ENCODE measurements at regions not wholly inside any gene's neighbourhood (a gene's known extent, or its start where the extent isn't known, plus 50 kb on each side); places are given as distances from the start of the nearest gene placed in this dataset.

- WGBS = 56% methylated on average over 3 of the region's 3 CpGs
- ATAC-seq = no peak
- intact Hi-C loops (cut with DNase I) = no loop called here
- H3K27ac ChIP-seq (ENCODE audit: low read length) = no peak overlapping the region
- no peaks in the 10 kb centered on the region for H3K4me1 ChIP-seq (ENCODE audit: control insufficient read depth, insufficient read depth, low read length)
- H3K9me3 ChIP-seq (ENCODE audit: control insufficient read depth, low read length) = no peaks in the 10 kb centered on the region
- H3K27me3 ChIP-seq (ENCODE audit: control insufficient read depth, insufficient read depth) = no peaks in the 10 kb centered on the region
- no peak overlapping the region for H3K4me3 ChIP-seq (ENCODE audit: low read length)
- DNase-seq = no peak
These were observed 387.7 kb upstream of the TEX13C start for GRCh38 chrX:124931958-124932357.

DNA sequence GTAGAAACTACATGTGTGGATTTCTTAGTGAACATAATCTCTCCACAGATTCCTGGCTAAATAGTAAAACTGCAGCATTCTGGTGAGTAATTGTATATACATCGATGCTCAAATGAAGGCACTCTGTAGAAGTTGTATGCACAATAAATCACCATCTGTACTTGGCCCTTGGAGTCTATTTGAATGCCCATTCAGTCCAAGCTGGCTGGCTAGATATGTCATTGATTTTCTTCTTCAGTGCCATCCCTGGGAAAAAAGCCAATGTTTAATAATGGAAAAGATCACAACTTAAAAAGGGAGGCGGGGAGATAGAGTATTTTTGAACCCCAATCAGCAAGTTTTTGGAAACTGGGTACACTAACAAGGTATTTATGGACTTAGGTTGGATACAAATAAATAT lies 381.0 kb upstream of the TEX13C start:
- 76% methylated on average over 2 of the region's 2 CpGs for WGBS
- no peaks in the 10 kb centered on the region for H3K9me3 ChIP-seq (ENCODE audit: control insufficient read depth, low read length)
- no peaks in the 10 kb centered on the region for H3K4me1 ChIP-seq (ENCODE audit: control insufficient read depth, insufficient read depth, low read length)
- no peaks in the 10 kb centered on the region for H3K27me3 ChIP-seq (ENCODE audit: control insufficient read depth, insufficient read depth)
- H3K4me3 ChIP-seq (ENCODE audit: low read length) = no peak overlapping the region
- H3K27ac ChIP-seq (ENCODE audit: low read length) = no peak overlapping the region
- DNase-seq = no peak
- no peak for ATAC-seq
- intact Hi-C loops (cut with DNase I) = no loop called here

DNA sequence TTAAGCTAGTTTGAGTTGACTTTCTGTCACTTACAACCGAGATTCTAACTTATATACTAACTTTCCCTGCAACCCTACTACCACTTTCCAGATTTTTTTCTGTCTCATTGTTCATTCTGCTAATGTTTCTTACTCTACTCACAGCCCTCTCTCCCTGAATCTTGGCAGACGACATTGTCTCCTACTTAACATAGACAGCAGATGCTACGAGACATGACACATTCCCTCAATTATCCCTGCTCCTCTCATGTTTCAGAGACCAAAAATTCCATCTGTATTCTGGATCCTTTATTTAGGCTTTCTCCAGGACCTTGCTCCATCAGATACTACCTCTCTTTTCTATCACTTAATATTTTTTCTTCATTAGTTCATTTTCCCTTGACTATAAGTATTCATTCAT lies 379.1 kb upstream of the TEX13C start:
- Histone ChIP-seq H3K27me3 (ENCODE audit: control insufficient read depth, insufficient read depth) (no peaks in the 10 kb centered on the region), H3K4me3 (ENCODE audit: low read length) (no peak overlapping the region), H3K27ac (ENCODE audit: low read length) (no peak overlapping the region), H3K9me3 (ENCODE audit: control insufficient read depth, low read length) (no peaks in the 10 kb centered on the region), H3K4me1 (ENCODE audit: control insufficient read depth, insufficient read depth, low read length) (no peaks in the 10 kb centered on the region)
- DNase-seq (no peak), ATAC-seq (no peak)
- 65% methylated on average over 3 of the region's 3 CpGs for WGBS
- intact Hi-C loops (cut with DNase I) = no loop called here

GRCh38 chrX:124954402-124954801 lies 365.3 kb upstream of the TEX13C start:
- no peak overlapping the region for H3K27ac ChIP-seq (ENCODE audit: low read length)
- H3K4me3 ChIP-seq (ENCODE audit: low read length) = no peak overlapping the region
- no peaks in the 10 kb centered on the region for H3K27me3 ChIP-seq (ENCODE audit: control insufficient read depth, insufficient read depth)
- no peak for ATAC-seq
- H3K9me3 ChIP-seq (ENCODE audit: control insufficient read depth, low read length) = no peaks in the 10 kb centered on the region
- no peaks in the 10 kb centered on the region for H3K4me1 ChIP-seq (ENCODE audit: control insufficient read depth, insufficient read depth, low read length)
- DNase-seq = no peak
- intact Hi-C loops (cut with DNase I) = no loop called here

GRCh38 chrX:124960454-124960853 lies 359.2 kb upstream of the TEX13C start:
- no peaks in the 10 kb centered on the region for H3K27me3 ChIP-seq (ENCODE audit: control insufficient read depth, insufficient read depth)
- no peak overlapping the region for H3K4me3 ChIP-seq (ENCODE audit: low read length)
- no peak for DNase-seq
- H3K4me1 ChIP-seq (ENCODE audit: control insufficient read depth, insufficient read depth, low read length) = no peaks in the 10 kb centered on the region
- intact Hi-C loops (cut with DNase I) = no loop called here
- ATAC-seq = no peak
- no peaks in the 10 kb centered on the region for H3K9me3 ChIP-seq (ENCODE audit: control insufficient read depth, low read length)
- WGBS = 27% methylated on average over 2 of the region's 2 CpGs
- no peak overlapping the region for H3K27ac ChIP-seq (ENCODE audit: low read length)

GRCh38 chrX:124963717-124964116 lies 356.0 kb upstream of the TEX13C start, which contains the start of gene TENM1:
Gene TENM1, minus strand, starts transcription at chrX:124963817.
- Histone ChIP-seq H3K4me3 (ENCODE audit: low read length) (no peak within 1 kb of the TSS), H3K27ac (ENCODE audit: low read length) (no peak within 1 kb of the TSS), H3K9me3 (ENCODE audit: control insufficient read depth, low read length) (no peaks in the 10 kb centered on the region), H3K27me3 (ENCODE audit: control insufficient read depth, insufficient read depth) (no peaks in the 10 kb centered on the region), H3K4me1 (ENCODE audit: control insufficient read depth, insufficient read depth, low read length) (no peaks in the 10 kb centered on the region)
- intact Hi-C loops (cut with DNase I) = no loop called here
- 33% methylated on average over 2 of the region's 2 CpGs for WGBS
- no peak for DNase-seq
- no peak for ATAC-seq

DNA sequence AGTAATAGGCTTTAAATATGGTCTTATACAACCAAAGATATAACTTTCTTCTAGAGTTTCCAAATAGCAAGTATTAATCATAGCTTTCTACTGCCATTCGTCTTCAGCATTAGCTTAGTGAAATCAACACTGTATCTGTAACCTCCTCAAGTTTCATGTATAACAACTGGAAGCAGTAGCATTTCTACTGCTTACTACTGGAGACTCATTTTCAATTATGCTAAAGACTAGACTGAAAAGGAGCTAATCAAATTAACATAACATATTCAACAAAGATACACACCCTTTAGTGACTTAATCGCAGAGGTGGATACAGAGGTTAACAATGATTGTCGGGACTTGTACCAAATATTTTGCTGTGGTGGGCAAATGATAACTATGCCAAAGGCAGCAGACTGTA lies 344.2 kb upstream of the TEX13C start:
- Histone ChIP-seq H3K4me1 (ENCODE audit: control insufficient read depth, insufficient read depth, low read length) (no peaks in the 10 kb centered on the region), H3K27me3 (ENCODE audit: control insufficient read depth, insufficient read depth) (no peaks in the 10 kb centered on the region), H3K27ac (ENCODE audit: low read length) (no peak overlapping the region), H3K4me3 (ENCODE audit: low read length) (no peak overlapping the region), H3K9me3 (ENCODE audit: control insufficient read depth, low read length) (no peaks in the 10 kb centered on the region)
- DNase-seq (no peak), ATAC-seq (no peak)
- WGBS = 87% methylated on average over 3 of the region's 3 CpGs
- intact Hi-C loops (cut with DNase I) = no loop called here

GRCh38 chrX:124981420-124981819 lies 338.3 kb upstream of the TEX13C start:
- ATAC-seq = no peak
- intact Hi-C loops (cut with DNase I) = no loop called here
- no peak for DNase-seq
- H3K27ac ChIP-seq (ENCODE audit: low read length) = no peak overlapping the region
- H3K27me3 ChIP-seq (ENCODE audit: control insufficient read depth, insufficient read depth) = no peaks in the 10 kb centered on the region
- H3K4me3 ChIP-seq (ENCODE audit: low read length) = no peak overlapping the region
- no peaks in the 10 kb centered on the region for H3K4me1 ChIP-seq (ENCODE audit: control insufficient read depth, insufficient read depth, low read length)
- no peaks in the 10 kb centered on the region for H3K9me3 ChIP-seq (ENCODE audit: control insufficient read depth, low read length)
- 94% methylated on average over 1 of the region's 1 CpG for WGBS

GRCh38 chrX:124984140-124984813 lies 335.4 kb upstream of the TEX13C start:
- no peaks in the 10 kb centered on the region for H3K9me3 ChIP-seq (ENCODE audit: control insufficient read depth, low read length)
- 38% methylated on average over 3 of the region's 3 CpGs for WGBS
- H3K4me1 ChIP-seq (ENCODE audit: control insufficient read depth, insufficient read depth, low read length) = no peaks in the 10 kb centered on the region
- intact Hi-C loops (cut with DNase I) = no loop called here
- ATAC-seq (no peak), DNase-seq (no peak)
- no peak overlapping the region for H3K4me3 ChIP-seq (ENCODE audit: low read length)
- no peak overlapping the region for H3K27ac ChIP-seq (ENCODE audit: low read length)
- H3K27me3 ChIP-seq (ENCODE audit: control insufficient read depth, insufficient read depth) = no peaks in the 10 kb centered on the region

DNA sequence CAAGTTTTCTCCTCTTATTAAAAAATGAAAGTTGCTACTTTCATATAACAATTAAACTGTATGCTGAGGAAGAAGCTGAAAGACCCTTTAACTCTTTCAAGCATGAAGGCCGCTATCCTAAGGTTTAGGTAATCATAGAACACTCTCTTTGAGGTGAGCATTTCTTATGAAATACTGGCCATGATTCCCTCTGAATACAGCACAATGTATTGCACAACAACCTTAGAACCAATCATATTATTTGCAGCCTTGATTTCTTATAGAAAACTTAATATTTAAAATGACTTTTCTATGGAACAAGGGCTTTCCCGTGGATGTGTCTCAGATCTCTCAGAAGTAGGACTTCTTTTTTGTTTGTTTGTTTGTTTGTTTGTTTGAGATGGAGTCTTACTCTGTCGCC lies 333.4 kb upstream of the TEX13C start:
- Histone ChIP-seq H3K4me3 (ENCODE audit: low read length) (no peak overlapping the region), H3K4me1 (ENCODE audit: control insufficient read depth, insufficient read depth, low read length) (no peaks in the 10 kb centered on the region), H3K27me3 (ENCODE audit: control insufficient read depth, insufficient read depth) (no peaks in the 10 kb centered on the region), H3K27ac (ENCODE audit: low read length) (no peak overlapping the region), H3K9me3 (ENCODE audit: control insufficient read depth, low read length) (no peaks in the 10 kb centered on the region)
- WGBS = 76% methylated on average over 3 of the region's 3 CpGs
- DNase-seq = no peak
- no peak for ATAC-seq
- intact Hi-C loops (cut with DNase I) = no loop called here

DNA sequence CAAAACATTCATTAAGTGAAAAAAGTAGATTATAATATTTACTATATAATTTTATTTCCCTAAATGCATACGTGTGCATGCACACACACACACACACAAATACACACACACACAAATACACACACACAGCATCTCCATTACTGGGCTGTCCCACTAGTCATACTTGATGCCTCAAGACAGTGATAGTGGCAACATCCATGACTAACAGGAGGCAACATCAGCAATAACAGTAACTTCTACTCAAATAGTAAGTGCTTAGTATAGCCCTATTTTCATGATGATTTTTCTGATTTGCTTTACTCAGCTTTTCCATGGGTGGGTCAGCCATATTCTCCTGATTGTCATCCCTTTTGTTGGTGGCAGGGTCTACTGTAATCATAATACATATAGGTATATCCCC lies 325.9 kb upstream of the TEX13C start:
- no peaks in the 10 kb centered on the region for H3K9me3 ChIP-seq (ENCODE audit: control insufficient read depth, low read length)
- WGBS = 97% methylated on average over 1 of the region's 1 CpG
- no peaks in the 10 kb centered on the region for H3K4me1 ChIP-seq (ENCODE audit: control insufficient read depth, insufficient read depth, low read length)
- H3K4me3 ChIP-seq (ENCODE audit: low read length) = no peak overlapping the region
- H3K27ac ChIP-seq (ENCODE audit: low read length) = no peak overlapping the region
- intact Hi-C loops (cut with DNase I) = no loop called here
- ATAC-seq (no peak), DNase-seq (no peak)
- H3K27me3 ChIP-seq (ENCODE audit: control insufficient read depth, insufficient read depth) = no peaks in the 10 kb centered on the region

DNA sequence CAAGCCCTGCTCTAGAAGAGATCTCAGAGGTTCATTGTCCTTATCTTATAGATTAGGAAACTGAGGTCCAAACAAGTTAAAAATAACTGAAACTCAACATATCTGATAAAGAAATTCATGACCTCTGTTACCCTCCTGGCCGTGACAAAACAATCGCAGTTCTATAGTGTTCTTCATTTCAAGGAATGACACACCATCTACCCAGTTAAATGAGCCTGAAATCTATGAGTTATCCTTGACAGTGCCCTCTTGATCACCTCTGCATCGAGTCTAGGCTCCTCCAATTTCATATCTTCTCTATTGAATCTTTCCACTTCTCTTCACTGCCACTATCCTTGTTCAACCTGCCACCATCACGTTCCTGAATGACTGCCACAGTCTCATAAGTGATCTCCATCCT lies 325.3 kb upstream of the TEX13C start:
- 57% methylated on average over 4 of the region's 4 CpGs for WGBS
- DNase-seq (no peak), ATAC-seq (no peak)
- H3K27ac ChIP-seq (ENCODE audit: low read length) = no peak overlapping the region
- intact Hi-C loops (cut with DNase I) = no loop called here
- H3K4me1 ChIP-seq (ENCODE audit: control insufficient read depth, insufficient read depth, low read length) = no peaks in the 10 kb centered on the region
- H3K27me3 ChIP-seq (ENCODE audit: control insufficient read depth, insufficient read depth) = no peaks in the 10 kb centered on the region
- H3K4me3 ChIP-seq (ENCODE audit: low read length) = no peak overlapping the region
- no peaks in the 10 kb centered on the region for H3K9me3 ChIP-seq (ENCODE audit: control insufficient read depth, low read length)
